Amygdala (tissue), 56 donors: ENCODE measurements at regions not wholly inside any gene's neighbourhood (a gene's known extent, or its start where the extent isn't known, plus 50 kb on each side); places are given as distances from the start of the nearest gene placed in this dataset.

Experiments used
- DNase-seq, 56 donors: peaks; one replicate each; lab custom pipeline; 2025; lab: John Stamatoyannopoulos, UW

DNA sequence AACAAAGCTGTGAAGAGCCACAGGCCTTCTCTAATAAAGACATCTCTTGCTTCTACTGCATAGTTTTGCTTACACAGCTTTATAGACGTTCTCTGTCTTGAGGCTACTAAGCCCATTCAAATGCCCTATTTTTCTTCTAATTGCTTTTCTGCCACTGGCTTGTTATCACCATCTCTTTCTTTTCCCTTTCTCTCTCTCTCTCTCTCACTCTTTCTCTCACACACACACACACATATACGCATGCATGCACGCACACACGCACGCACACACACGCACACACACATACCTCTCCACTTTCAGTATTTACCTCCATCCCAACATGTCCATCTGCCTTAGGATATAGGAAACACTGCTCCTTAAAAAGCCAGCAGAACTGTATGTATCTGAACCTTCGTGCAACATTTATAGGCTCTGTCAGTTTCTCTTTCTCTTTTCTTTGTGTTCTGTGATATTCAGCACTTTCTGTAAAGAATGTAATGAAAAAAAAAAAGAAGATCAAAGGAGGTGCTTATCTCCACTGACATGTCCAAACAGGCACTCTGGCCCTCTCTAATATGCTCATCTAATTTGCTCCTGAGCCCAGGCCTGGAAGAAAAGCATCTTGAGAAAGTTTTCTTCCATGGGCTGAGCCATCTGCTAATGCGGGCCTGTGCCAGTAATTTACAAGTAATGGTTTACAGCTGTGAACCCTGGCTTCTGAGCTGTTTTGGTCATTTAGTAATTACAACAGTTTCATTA is 1046.7 kb upstream of the MAP3K7 start:
- DNase-seq: no peak

DNA sequence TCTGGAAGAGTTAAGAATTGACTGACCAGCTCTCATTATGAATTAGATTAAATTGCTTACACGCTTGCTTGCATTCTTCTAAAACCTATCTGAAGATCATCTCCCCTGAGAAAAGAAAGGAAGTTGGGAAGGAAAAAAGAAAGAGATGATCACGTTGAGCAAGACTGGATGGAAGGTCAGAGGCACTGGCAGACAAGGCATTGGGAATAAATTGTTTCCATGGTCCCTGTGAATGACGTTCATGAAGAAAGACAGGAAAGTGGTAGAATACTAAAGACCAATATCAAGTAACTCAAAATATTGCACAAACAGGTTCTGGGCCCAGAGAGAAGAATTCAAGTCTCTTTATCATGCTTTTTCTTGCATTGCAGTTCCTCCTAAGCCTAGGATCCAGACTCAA is 1045.4 kb upstream of the MAP3K7 start:
- no peak for DNase-seq

DNA sequence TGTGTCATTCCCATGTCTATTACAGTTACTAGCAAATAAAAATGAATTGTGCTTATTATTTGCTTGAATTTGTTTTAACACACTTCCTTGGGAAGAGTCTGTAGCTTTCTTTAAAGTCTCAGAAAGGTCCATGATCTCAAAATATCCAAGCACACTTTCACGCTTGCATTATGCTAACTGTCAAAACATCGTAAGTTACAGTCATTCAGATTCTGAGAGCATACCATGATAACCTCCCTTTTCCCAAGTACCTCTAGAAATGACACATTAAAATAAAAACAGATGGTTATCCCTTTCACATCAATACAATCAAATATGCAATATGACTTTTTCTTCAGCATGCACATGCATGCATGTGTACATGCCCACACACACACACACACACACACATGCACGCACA is 1044.4 kb upstream of the MAP3K7 start:
- no peak for DNase-seq

DNA sequence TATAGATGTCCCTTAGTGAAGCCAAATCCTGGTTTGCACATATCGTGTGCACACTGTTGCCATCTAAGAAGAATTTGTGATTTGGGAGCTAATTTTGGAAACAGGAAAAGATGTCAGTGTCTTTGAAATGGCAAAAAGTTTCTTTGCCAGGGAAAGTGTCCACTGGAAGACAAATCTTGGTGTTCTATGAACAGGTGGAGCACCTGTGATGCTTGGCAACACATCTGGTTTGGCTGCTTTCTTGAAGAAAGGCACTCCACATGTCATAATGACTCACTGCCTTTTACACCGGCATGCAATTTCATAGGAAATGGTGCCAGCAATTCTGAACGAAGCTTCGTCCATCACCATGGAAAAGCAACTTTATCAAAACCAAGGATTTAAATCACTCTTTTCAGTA is 1040.0 kb upstream of the MAP3K7 start:
- DNase-seq: no peak

DNA sequence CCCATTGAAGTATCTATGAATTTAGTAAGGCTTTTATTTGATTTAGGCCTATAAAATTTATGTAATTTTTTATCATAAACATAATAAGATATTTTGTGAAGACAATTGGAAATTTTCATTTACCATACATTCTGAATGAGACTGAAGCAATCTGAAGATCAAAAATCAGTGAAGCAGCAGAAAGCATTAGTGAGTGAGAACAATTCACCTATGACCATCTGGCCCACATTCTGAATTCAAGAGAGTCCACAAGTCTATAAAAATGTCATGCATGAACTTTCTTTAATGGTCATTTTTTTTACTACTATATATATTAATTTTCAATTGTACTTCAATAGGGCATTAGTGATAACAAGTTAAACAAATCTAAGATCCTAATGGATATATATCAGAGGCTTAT is 1026.6 kb upstream of the MAP3K7 start:
- no peak for DNase-seq

DNA sequence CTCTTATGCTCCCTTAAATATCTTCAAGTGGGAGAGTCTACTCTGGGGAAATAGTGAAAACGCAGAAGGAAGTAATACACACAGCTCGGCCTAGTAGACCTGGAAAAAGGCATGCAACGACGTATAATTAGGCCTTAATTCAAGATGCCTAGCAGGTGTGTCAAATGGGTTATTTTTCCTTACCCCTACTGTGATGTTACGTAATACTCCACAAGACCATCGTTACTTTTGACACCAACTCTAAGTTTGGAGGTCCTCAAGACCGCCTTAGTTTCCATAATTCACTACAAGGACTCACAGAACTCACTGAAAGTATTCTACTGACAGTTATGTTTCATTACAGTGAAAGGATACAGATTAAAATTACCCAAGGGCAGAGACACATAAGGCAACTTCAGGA is 1024.3 kb upstream of the MAP3K7 start:
- no peak for DNase-seq

DNA sequence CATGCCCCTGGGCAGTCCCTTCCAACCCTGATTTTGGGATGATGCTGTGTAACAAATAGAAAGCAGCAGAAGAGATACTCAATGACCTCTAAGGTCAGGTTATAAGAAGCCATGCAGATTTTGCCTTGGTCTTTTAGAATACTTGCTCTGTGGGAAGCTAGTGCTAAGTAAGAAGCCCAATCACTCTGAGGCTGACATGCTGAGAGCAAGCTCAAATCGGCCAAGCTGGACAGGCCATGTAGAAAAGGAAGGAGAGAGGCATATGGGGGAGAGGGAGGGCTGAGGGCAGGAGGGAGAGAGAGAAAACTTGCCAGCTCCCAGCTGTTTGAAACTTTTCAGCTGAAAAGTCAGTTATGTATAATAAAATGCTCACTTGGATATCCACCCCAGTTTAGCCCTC is 1021.6 kb upstream of the MAP3K7 start:
- no peak for DNase-seq

DNA sequence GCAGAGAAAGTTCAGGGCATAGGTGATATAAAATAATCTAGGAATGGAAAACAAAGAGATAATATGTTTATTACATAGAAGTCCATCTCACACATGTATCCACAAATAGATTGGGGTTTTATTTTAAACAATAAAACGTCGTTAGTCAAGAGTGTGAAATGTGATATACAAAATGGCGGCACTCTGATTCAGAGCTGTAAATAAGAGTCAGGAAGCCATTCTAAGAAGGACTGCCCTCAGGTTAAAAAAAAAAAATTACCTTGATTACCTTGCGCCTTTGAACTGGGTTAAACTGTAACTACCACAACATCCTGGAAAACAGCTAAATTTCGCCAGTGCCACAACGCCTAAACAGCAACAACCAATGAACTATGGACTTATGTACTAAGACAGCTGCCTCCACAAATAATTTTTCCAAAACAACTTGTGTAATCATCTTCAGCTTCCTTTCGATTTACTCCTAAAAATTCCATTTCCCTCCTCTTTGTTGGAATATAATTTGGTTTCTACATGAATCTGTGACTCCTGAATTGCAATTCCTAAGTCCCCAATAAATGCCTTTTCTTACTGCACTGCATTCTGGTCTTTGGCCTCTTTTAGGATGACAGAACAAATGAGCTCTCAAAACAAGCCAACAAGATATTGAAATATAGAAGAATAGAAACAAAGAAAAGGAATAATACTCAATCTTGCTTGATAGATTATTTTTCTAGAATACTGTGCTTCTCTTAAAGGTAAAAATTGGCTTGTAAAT is 1019.5 kb upstream of the MAP3K7 start:
- DNase-seq: no peak

DNA sequence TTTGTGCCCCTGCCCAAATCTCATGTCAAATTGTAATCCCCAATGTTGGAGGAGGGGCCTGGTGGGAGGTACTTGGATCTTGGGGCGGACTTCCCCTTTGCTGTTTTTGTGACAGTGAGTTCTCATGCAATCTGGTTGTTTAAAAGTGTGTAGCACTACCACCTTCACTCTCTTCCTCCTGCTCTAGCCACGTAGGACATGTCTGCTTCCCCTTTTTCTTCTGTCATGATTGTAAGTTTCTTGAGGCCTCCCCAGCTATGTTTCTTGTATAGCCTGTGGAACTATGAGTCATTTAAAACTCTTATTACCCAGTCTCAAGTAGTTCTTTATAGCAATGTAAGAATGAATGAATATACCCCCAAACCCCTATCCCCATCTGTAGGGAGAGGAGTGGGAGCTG is 1013.7 kb upstream of the MAP3K7 start:
- DNase-seq: no peak

DNA sequence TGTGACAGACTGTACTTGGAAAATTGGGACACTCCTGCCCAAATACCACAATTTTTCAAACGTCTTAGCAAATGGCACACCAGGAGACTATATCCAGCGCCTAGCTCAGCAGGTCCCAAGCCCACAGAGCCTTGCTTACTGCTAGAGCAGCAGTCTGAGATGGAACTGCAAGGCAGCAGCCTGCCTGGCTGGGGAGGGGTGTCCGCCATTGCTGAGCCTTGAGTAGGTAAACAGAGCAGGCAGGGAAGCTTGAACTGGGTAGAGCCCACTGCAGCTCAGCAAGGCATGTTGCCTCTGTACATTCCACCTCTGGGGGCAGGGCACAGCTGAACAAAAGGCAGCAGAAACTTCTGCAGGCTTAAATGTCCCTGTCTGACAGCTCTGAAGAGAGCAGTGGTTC is 1003.3 kb upstream of the MAP3K7 start:
- no peak for DNase-seq

DNA sequence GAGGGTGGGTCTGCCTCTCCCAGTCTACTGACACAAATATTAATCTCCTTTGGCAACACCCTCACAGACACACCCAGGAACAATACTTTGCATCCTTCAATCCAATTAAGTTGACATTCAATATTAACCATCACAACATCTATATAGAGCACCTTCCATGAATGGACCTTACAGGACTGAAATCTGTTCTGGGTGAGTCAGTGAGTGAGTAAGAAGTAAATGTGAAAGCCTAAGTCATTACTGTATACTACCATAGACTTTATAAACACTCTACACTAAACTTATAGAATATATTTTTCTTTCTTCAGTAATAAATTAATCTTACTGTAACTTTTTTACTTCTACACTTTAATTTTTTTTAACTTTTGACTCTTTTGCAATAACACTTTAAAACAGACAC is 993.8 kb upstream of the MAP3K7 start:
- DNase-seq: no peak

DNA sequence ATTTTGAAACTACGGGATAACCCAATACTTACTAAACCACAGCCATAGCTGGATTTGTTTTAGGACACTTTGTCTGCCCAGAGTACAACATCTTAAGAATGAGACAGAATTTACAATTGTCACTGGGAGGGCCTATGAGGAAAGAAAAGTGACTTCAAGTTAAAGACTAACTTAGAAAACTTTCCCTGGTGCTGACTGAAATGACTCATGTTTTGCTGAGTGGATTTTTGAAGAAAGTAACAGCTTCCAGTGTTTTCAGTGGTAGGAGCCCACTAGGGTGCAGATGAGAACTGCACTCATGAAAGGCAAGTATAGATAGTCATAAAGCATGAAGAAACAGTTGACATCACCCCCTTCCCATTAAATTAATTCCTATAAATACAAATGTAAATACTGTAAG is 988.2 kb upstream of the MAP3K7 start:
- DNase-seq: no peak

DNA sequence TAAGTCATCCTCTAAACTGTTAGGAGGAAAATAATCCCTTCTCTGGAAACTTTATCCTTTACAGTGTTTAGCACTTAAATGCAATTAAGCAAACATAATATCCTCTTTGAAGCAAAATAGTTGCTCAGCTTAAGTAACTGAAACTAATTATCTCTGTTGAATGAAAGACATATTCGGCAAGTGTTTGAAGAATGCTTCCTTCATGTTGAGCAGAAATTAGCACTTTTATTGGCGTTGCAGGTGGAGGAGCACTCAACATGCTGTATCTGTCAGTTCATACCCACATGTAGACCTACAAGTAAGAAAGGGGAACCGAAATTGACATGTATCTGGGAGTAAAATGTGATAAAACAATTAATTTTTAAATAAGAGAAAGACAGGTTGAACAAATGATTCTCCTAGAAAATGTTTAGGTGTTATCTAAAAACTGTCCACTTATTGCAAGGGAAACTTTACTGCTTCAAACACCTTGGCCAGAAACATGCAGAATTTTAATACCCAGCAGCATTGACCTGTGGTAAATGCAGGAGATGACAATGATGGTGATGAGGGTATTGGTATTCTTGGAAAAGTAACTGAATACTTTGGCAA is 987.0 kb upstream of the MAP3K7 start:
- no peak for DNase-seq

DNA sequence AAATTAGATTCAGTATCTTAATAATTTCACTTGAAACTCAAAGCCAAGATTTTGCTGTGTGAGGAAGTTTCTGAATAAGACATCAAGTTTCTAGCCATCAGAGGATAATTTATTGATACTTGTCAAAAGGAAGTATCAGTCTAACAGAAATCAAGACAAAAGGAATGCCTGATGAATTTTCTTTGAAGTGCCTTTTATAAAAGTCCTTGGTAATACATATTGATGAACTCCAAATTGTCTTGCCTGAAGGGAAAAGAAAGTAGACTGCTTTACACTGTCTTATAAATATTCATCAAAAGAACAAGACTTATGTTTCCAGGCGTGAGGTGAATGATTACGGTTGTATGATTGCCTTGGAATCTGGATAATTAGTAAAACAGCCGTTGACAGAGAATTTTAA is 986.0 kb upstream of the MAP3K7 start:
- DNase-seq: no peak

DNA sequence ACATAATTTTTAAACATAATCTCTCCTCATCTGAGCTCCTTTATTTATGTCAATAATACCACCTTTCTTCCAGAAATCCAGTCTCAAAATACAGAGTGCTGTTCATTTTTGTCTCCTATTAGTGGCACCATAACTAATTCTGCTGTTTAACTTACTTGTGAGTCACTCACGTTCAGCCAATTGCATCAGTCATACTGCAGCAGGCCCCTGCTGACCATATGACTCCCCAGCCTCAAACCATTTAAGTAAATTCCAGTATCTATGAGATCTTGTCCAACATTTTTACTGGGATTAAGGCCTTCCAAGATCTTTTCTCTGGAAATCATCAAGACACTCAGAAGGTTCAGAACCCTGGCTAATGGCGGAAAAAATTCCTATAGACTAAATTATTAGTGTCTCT is 982.2 kb upstream of the MAP3K7 start:
- no peak for DNase-seq

DNA sequence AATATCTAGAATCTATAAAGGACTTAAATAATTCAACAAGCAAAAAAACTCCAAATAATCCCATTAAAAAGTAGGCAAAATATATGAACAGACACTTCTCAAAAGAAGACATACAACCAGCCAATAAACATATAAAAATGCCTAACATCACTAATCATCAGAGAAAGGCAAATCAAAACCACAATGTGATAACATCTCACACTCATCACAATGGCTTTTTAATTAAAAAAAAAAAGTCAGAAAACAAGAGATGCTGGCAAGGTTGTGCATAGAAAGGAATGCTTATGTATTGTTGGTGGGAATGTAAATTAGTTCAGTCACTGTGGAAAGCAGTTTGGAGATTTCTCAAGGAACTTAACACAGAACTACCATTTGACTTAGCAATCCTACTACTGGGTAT is 979.6 kb upstream of the MAP3K7 start:
- DNase-seq: no peak

DNA sequence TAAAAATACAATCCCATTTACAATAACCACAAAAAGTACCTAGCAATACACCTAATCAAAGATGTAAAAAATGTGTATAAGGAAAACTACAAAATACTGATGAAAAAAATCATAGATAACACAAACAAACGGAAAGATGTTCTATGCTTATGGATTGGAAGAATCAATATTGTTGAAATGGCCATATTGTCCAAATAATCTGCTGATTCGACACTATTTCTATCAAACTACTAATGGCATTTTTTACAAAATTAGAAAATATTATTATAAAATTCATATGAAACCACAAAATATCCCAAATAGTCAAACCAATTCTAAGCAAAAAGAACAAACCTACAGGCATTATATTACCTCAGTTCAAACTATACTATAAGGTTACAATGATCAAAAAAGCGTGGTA is 978.3 kb upstream of the MAP3K7 start:
- DNase-seq: no peak

DNA sequence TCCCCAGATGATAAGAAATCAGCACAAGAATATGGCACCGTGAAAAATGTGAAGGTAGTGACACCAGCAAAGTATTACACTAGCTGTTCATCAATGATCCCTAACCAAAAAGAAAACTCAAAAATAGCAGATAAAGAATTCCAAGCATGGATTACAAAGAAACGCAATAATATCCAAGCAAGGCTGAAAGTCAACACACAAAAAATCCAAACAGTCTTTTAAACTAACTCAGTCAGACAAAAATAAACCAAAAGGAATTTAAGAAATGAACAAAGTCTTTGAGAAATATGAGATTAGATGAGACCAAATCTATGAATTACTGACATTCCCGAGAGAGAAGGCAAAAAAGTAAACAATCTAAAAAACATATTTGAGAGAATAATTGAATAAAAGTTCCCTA is 976.1 kb upstream of the MAP3K7 start:
- no peak for DNase-seq

DNA sequence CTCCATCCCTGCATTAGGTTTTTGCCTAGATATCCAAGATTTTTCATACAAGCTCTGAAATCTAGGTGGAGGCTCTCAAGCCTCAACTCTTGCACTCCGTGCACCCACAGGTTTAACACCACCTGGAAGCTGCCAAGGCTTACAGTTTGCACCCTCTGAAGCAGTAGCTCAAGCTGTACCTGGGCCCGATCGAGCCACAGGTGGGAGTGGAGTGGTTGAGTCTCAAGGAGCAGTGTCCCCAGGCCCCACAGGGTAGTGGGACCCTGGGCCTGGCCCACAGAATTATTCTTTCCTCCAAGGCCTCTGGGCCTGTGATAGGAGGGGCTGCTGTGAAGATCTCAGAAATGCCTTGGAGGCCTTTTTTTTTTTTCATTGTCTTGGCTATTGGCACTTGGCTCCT is 973.5 kb upstream of the MAP3K7 start:
- DNase-seq: no peak

DNA sequence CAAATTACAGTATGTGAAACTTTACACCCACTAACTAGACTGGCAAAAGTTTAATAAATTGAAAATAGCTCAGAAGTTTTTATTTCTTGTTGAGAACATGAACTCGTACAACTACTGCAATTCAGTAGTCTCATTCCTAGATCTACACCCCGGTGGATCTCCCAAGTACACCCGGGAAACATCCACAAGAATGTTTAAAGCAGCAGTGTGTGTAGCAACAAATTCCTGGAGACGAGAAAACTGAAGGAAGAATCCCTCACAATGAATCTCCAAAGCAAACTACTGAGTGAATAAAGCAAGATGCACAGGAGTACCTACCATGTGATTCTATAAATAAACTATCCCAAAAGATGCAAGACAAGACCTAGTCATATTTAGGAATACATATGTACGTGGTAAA is 954.0 kb upstream of the MAP3K7 start:
- DNase-seq: no peak

DNA sequence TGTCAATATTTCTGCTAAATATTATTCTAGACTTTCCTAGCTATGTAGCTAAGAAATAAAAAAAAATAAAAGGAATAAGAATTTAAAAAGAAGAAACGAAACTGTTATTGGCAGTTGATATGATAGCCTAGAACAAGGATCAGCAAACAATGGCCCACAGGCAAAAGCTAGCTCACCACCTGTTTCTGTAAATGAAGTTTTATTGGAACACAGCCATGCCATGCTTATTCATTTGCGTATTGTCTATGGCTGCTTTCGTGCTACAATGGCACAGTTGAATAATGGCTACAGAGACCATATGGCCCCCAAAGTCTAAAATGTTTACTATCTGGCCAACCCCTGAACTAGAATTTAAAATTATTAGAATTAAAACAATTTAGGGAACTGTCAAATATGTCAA is 952.6 kb upstream of the MAP3K7 start:
- DNase-seq: no peak

DNA sequence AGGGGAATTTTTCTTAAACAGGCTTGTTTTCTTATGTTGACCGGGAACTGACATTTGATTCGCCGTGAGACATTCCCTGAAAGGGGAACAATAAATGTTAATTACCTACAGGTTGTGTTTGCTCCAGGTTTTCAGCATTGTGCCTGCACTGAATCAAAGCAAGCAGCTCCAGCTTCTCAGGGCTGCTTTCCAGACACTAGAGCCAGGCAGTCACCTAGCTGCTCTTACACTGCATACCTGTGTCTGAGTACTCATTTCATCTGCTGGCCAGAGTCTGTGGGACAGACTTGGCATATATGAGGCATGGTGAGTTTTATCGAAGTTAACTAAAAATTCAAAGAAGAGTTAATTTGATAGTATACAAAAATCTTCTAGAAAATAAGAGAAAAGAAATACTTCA is 951.8 kb upstream of the MAP3K7 start:
- DNase-seq: no peak
